Activated B cell treated with CpG ODN at 0.5 μM for 24 hours (primary cell): ENCODE measurements at regions not wholly inside any gene's neighbourhood (a gene's known extent, or its start where the extent isn't known, plus 50 kb on each side); places are given as distances from the start of the nearest gene placed in this dataset.

Source experiments
- ATAC-seq: fragments of 200-7000 bp; cut with Tn5 transposase; one replicate; pipeline ENCODE4 v1.10.0; 2021; ENCODE audit warnings: low read depth, mild to moderate bottlenecking, moderate library complexity
- CTCF ChIA-PET: fragments of 350-600 bp; sonication (Branson Sonifier 250); formaldehyde crosslinking; loops from one replicate; lab custom pipeline; 2021; ENCODE audit warnings: antibody characterized with exemption; lab: Charles Lee
- POLR2A ChIA-PET: fragments of 350-600 bp; sonication (Branson Sonifier 250); formaldehyde crosslinking; loops from one replicate; lab custom pipeline; 2021; ENCODE audit warnings: antibody characterized with exemption; lab: Charles Lee
- DNase-seq: peaks from one replicate; pipeline ENCODE4 v3.0.0; 2022
- H3K27ac Mint-ChIP-seq: one replicate; pipeline ENCODE4 v1.8.0; 2020; ENCODE audit warnings: mixed read lengths
- H3K27me3 Mint-ChIP-seq: one replicate; pipeline ENCODE4 v1.8.0; 2021; ENCODE audit warnings: mixed read lengths
- H3K36me3 Mint-ChIP-seq: one replicate; pipeline ENCODE4 v1.8.0; 2021; ENCODE audit warnings: low read depth, mixed read lengths
- H3K4me1 Mint-ChIP-seq: one replicate; pipeline ENCODE4 v1.8.0; 2021; ENCODE audit warnings: mixed read lengths
- H3K4me3 Mint-ChIP-seq: one replicate; pipeline ENCODE4 v1.8.0; 2020; ENCODE audit warnings: mild to moderate bottlenecking, mixed read lengths
- H3K9me3 Mint-ChIP-seq: one replicate; pipeline ENCODE4 v1.8.0; 2020; ENCODE audit warnings: mixed read lengths
- CTCF ChIP-seq: fragments of 200-600 bp; IDR thresholded peaks from one replicate; pipeline ENCODE4 v1.8.0; 2022; ENCODE audit warnings: antibody characterized with exemption, mild to moderate bottlenecking
- intact Hi-C: fragments of 100-400 bp; cut with micrococcal nuclease; formaldehyde crosslinking; loops from one replicate; pipeline ENCODE4 v1.15.1; 2024

DNA sequence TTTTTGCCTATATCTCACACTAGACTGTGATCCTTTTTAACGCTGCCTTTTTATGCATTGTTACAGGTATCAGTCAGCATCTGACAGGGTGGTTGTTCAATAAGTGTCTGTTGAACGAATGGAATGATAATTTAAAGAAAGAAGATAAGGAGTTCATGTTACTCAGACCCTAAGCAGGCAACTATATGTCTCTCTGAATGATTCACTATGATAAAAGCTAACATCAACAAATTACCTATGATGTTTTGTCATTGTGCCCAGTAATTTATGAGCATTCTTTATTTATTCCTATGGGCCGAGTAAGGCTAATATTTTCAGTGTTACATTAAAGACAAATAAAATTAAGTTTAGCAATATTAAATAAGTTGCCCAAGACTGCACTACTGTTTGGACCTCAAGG is 435.0 kb upstream of the KIF2B start:
- Mint-ChIP-seq H3K4me3 (no peak overlapping the region), H3K4me1 (no peaks in the 10 kb centered on the region), H3K27ac (no peak overlapping the region), H3K9me3 (peaks cover 4% of the 10 kb centered on the region), H3K27me3 (no peaks in the 10 kb centered on the region), H3K36me3 (no peaks in the 10 kb centered on the region)
- ChIA-PET POLR2A (no interaction called here), CTCF (no interaction called here)
- TF ChIP-seq CTCF: no peak
- DNase-seq (no peak), ATAC-seq (no peak)
- intact Hi-C loops: no loop called here

GRCh38 chr17:53353919-53354351 is 468.8 kb upstream of the KIF2B start:
- Mint-ChIP-seq H3K27me3 (no peaks in the 10 kb centered on the region), H3K27ac (no peak overlapping the region), H3K4me3 (no peak overlapping the region), H3K36me3 (no peaks in the 10 kb centered on the region), H3K4me1 (no peaks in the 10 kb centered on the region), H3K9me3 (peaks cover 12% of the 10 kb centered on the region)
- CTCF ChIA-PET: no interaction called here
- intact Hi-C loops: no loop called here
- ATAC-seq (no peak), DNase-seq (no peak)
- no peak for TF ChIP-seq CTCF
- POLR2A ChIA-PET: no interaction called here

GRCh38 chr17:53344778-53345177 is 477.9 kb upstream of the KIF2B start:
- Mint-ChIP-seq H3K4me1 (no peaks in the 10 kb centered on the region), H3K27ac (no peak overlapping the region), H3K9me3 (peaks cover 13% of the 10 kb centered on the region), H3K36me3 (no peaks in the 10 kb centered on the region), H3K27me3 (no peaks in the 10 kb centered on the region), H3K4me3 (no peak overlapping the region)
- ChIA-PET POLR2A (no interaction called here), CTCF (no interaction called here)
- ATAC-seq: no peak
- DNase-seq: no peak
- TF ChIP-seq CTCF: no peak
- intact Hi-C loops: no loop called here

DNA sequence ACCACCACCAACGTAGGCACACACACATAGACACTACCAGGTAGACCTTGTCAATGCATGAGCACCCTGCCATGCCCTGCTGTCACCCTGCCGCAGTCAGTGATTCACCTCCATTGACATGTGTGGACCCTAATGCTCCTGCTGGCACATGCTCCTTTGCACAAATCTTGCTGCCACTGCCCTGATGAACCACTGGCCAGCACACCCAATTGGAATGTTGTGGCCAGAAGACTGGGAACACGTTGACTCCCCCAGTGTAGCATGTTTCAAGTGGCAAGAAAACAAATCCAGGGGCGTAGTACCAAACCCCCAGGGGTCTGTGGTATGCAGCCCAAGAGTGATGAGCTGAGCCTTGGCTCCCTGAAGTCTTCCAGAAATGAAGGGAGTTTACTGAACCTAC is 486.4 kb upstream of the KIF2B start:
- no peak for TF ChIP-seq CTCF
- Mint-ChIP-seq H3K4me3 (no peak overlapping the region), H3K4me1 (no peaks in the 10 kb centered on the region), H3K36me3 (no peaks in the 10 kb centered on the region), H3K9me3 (peaks cover 14% of the 10 kb centered on the region), H3K27ac (no peak overlapping the region), H3K27me3 (no peaks in the 10 kb centered on the region)
- intact Hi-C loops: no loop called here
- DNase-seq (no peak), ATAC-seq (no peak)
- ChIA-PET POLR2A (no interaction called here), CTCF (no interaction called here)

- no peaks in the 10 kb centered on the region for H3K27me3 Mint-ChIP-seq
- H3K4me3 Mint-ChIP-seq: no peak overlapping the region
- intact Hi-C loops: no loop called here
- H3K9me3 Mint-ChIP-seq: peaks cover 17% of the 10 kb centered on the region
- H3K36me3 Mint-ChIP-seq: no peaks in the 10 kb centered on the region
- DNase-seq: no peak
- TF ChIP-seq CTCF: no peak
- CTCF ChIA-PET: no interaction called here
- POLR2A ChIA-PET: no interaction called here
- no peak overlapping the region for H3K27ac Mint-ChIP-seq
- ATAC-seq: no peak
- H3K4me1 Mint-ChIP-seq: no peaks in the 10 kb centered on the region
These were observed 487.3 kb upstream of the KIF2B start for GRCh38 chr17:53335443-53335842.
